ENCODE measurements at regions not wholly inside any gene's neighbourhood (a gene's known extent, or its start where the extent isn't known, plus 50 kb on each side); places are given as distances from the start of the nearest gene placed in this dataset.

GRCh38 chr2:131674174-131674507 lies 146.5 kb downstream of the CCDC74A start:
- TF ChIP-seq, protein P1, sequence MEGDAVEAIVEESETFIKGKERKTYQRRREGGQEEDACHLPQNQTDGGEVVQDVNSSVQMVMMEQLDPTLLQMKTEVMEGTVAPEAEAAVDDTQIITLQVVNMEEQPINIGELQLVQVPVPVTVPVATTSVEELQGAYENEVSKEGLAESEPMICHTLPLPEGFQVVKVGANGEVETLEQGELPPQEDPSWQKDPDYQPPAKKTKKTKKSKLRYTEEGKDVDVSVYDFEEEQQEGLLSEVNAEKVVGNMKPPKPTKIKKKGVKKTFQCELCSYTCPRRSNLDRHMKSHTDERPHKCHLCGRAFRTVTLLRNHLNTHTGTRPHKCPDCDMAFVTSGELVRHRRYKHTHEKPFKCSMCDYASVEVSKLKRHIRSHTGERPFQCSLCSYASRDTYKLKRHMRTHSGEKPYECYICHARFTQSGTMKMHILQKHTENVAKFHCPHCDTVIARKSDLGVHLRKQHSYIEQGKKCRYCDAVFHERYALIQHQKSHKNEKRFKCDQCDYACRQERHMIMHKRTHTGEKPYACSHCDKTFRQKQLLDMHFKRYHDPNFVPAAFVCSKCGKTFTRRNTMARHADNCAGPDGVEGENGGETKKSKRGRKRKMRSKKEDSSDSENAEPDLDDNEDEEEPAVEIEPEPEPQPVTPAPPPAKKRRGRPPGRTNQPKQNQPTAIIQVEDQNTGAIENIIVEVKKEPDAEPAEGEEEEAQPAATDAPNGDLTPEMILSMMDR (IDR thresholded peaks at IDR 0.05; ENCODE audit: low read length) = no peak; the same call in 1 of the 2 replicates
- no peak for TF ChIP-seq EZH2phosphoT487 (IDR thresholded peaks at IDR 0.05; ENCODE audit: low read length)
- no peak for TF ChIP-seq EZH2 (optimal IDR thresholded peaks at IDR 0.05; ENCODE audit: low read depth, low read length)

Measured in MM.1S (cell line).